GM12878 (cell line): ENCODE measurements at regions not wholly inside any gene's neighbourhood (a gene's known extent, or its start where the extent isn't known, plus 50 kb on each side); places are given as distances from the start of the nearest gene placed in this dataset.

ENCODE experiments used
- JUND ChIP-seq: IDR thresholded peaks from 2 replicates; pipeline ENCODE4 v1.6.1; 2012; ENCODE audit warnings: low read depth, mild to moderate bottlenecking, low read length, improper control_type of control experiment, moderate library complexity
- NFIC ChIP-seq: IDR thresholded peaks from 2 replicates; pipeline ENCODE4 v1.6.1; 2012; ENCODE audit warnings: low read depth, mild to moderate bottlenecking, inconsistent platforms, low read length, moderate library complexity
- POLR2A ChIP-seq: IDR thresholded peaks from 2 replicates; pipeline ENCODE4 v1.6.1; 2011; ENCODE audit warnings: low read depth, mild to moderate bottlenecking, low read length
- YY1 ChIP-seq: IDR thresholded peaks from 2 replicates; pipeline ENCODE4 v1.6.1; 2011; ENCODE audit warnings: low read depth, mild to moderate bottlenecking, low read length
- ZBED1 ChIP-seq: IDR thresholded peaks from 2 replicates; pipeline ENCODE4 v1.6.1; 2016; ENCODE audit warnings: borderline replicate concordance
- TF ChIP-seq, protein P1 (sequence below): IDR thresholded peaks from 2 replicates; pipeline ENCODE4 v1.6.1; 2012; ENCODE audit warnings: mild to moderate bottlenecking, low read depth, low read length
- TF ChIP-seq, protein P2 (sequence below), 3 experiments: IDR thresholded peaks in 2 of 3; conservative IDR thresholded peaks in 1 of 3; 2 replicates each; pipeline ENCODE4 v1.5.1; 2011; ENCODE audit warnings: low read depth in 3 of 3, low read length in 3 of 3, mild to moderate bottlenecking in 3 of 3, control low read depth in 2 of 3, moderate library complexity in 2 of 3, inconsistent platforms in 1 of 3, mixed read lengths in 1 of 3; ENCODE audit not compliant: control insufficient read depth in 2 of 3, insufficient read depth in 1 of 3; ENCODE audit errors: extremely low read depth in 1 of 3
- TF ChIP-seq, protein P3 (sequence below): IDR thresholded peaks from 2 replicates; pipeline ENCODE4 v1.6.1; 2012; ENCODE audit warnings: low read length, inconsistent platforms
- TF ChIP-seq, protein P4 (sequence below): IDR thresholded peaks from 2 replicates; pipeline ENCODE4 v1.6.1; 2012; ENCODE audit warnings: low read depth, low read length, improper control_type of control experiment

DNA sequence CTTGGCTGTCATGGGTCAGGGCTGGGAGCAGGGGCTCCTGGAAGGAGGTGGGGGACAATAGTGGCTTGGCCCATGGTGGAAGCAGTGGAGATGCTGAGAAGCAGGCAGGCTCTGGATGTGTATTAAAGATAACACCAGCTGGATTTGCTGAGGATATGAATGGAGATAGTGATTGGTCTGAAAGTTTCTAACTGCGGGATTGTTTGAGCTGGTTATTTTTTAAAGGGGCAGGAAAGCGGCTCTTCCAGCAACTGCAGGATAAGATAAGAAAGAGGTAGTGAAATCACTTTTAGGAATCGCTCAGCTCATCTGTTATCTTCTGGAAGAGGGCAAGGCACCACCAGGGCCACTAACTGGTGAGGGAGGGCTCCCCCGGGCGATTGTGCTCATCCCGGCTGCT is 125.5 kb downstream of the TENT4A start:
- no peak for TF ChIP-seq POLR2A
- no peak for TF ChIP-seq NFIC
- TF ChIP-seq, protein P1, sequence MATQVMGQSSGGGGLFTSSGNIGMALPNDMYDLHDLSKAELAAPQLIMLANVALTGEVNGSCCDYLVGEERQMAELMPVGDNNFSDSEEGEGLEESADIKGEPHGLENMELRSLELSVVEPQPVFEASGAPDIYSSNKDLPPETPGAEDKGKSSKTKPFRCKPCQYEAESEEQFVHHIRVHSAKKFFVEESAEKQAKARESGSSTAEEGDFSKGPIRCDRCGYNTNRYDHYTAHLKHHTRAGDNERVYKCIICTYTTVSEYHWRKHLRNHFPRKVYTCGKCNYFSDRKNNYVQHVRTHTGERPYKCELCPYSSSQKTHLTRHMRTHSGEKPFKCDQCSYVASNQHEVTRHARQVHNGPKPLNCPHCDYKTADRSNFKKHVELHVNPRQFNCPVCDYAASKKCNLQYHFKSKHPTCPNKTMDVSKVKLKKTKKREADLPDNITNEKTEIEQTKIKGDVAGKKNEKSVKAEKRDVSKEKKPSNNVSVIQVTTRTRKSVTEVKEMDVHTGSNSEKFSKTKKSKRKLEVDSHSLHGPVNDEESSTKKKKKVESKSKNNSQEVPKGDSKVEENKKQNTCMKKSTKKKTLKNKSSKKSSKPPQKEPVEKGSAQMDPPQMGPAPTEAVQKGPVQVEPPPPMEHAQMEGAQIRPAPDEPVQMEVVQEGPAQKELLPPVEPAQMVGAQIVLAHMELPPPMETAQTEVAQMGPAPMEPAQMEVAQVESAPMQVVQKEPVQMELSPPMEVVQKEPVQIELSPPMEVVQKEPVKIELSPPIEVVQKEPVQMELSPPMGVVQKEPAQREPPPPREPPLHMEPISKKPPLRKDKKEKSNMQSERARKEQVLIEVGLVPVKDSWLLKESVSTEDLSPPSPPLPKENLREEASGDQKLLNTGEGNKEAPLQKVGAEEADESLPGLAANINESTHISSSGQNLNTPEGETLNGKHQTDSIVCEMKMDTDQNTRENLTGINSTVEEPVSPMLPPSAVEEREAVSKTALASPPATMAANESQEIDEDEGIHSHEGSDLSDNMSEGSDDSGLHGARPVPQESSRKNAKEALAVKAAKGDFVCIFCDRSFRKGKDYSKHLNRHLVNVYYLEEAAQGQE = no peak
- TF ChIP-seq ZBED1 = no peak
- no peak for TF ChIP-seq YY1
- TF ChIP-seq, protein P2, sequence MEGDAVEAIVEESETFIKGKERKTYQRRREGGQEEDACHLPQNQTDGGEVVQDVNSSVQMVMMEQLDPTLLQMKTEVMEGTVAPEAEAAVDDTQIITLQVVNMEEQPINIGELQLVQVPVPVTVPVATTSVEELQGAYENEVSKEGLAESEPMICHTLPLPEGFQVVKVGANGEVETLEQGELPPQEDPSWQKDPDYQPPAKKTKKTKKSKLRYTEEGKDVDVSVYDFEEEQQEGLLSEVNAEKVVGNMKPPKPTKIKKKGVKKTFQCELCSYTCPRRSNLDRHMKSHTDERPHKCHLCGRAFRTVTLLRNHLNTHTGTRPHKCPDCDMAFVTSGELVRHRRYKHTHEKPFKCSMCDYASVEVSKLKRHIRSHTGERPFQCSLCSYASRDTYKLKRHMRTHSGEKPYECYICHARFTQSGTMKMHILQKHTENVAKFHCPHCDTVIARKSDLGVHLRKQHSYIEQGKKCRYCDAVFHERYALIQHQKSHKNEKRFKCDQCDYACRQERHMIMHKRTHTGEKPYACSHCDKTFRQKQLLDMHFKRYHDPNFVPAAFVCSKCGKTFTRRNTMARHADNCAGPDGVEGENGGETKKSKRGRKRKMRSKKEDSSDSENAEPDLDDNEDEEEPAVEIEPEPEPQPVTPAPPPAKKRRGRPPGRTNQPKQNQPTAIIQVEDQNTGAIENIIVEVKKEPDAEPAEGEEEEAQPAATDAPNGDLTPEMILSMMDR (IDR thresholded peaks at IDR 0.05 in 2 of 3, conservative IDR thresholded peaks at IDR 0.05 in 1 of 3; ENCODE audit: control insufficient read depth in 2 of 3, extremely low read depth in 1 of 3, insufficient read depth in 1 of 3, low read depth in 3 of 3, low read length in 3 of 3) = no peak
- TF ChIP-seq, protein P3, sequence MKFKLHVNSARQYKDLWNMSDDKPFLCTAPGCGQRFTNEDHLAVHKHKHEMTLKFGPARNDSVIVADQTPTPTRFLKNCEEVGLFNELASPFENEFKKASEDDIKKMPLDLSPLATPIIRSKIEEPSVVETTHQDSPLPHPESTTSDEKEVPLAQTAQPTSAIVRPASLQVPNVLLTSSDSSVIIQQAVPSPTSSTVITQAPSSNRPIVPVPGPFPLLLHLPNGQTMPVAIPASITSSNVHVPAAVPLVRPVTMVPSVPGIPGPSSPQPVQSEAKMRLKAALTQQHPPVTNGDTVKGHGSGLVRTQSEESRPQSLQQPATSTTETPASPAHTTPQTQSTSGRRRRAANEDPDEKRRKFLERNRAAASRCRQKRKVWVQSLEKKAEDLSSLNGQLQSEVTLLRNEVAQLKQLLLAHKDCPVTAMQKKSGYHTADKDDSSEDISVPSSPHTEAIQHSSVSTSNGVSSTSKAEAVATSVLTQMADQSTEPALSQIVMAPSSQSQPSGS = no peak
- TF ChIP-seq, protein P4, sequence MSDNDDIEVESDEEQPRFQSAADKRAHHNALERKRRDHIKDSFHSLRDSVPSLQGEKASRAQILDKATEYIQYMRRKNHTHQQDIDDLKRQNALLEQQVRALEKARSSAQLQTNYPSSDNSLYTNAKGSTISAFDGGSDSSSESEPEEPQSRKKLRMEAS = no peak
- TF ChIP-seq JUND = no peak
